GM19023 (cell line): ENCODE measurements at regions not wholly inside any gene's neighbourhood (a gene's known extent, or its start where the extent isn't known, plus 50 kb on each side); places are given as distances from the start of the nearest gene placed in this dataset.

Experiments used
- ATAC-seq: cut with Tn5 transposase; IDR thresholded peaks from one replicate; pipeline ENCODE4 v1.9.1; 2021; ENCODE audit warnings: mild to moderate bottlenecking, moderate library complexity; ENCODE audit not compliant: unreplicated experiment

DNA sequence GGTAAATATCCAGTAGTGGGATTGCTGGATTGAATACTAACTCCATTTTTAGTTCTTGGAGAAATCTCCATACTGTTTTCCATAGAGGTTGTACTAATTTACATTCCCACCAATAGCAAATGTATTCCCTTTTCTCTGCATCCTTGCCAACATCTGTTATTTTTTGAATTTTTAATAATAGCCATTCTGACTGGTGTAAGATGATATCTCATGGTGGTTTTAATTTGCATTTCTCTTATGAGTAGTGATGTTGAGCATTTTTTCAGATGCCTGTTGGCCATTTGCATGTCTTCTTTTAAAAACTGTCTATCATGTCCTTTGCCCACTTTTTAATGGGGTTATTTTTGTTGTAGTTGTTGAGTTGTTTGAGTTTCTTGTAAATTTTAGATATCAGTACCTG is 253.2 kb downstream of the HAO1 start:
- ATAC-seq: no peak

DNA sequence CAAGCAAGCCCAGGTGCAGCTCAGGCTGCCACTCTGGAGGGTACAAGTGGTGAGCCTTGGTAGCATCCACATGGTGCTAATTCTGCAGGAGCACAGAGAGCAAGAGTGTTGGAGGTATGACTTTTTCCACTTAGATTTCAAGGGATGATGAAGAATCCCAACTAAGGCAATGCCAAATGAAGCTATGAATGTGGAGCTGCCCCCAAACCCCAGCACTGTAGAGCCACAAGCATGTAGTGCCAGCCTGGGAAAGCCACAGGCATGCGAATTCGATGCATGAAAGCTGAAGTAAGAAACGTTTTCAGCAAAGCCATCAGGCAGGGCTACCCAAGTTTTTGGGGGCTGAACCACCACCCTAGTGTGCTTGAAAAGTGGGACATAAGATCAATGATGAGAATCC is 251.1 kb downstream of the HAO1 start:
- ATAC-seq: no peak

DNA sequence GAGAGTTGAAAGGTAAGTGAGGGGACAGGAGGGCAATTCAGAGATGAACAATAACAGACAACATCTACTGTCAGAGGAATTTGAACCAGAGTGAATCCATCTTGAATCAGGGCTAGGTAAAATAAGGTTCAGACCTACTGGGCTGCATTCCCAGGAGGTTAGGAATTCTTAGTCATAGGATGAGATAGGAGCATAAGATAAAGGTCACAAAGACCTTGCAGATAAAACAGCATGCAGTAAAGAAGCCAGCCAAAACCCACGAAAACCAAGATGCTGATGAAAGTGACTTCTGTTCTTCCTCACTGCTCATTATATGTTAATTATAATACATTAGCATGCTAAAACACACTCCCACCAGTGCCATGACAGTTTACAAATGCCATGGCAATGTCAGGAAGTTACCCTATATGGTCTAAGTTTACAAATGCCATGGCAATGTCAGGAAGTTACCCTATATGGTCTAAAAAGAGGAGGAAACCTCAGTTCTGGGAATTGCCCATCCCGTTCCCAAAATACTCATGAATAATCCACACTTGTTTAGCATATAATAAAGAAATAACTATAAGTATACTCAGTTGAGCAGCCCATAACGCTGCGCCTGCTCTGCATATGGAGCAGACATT is 248.5 kb downstream of the HAO1 start:
- ATAC-seq: no peak

DNA sequence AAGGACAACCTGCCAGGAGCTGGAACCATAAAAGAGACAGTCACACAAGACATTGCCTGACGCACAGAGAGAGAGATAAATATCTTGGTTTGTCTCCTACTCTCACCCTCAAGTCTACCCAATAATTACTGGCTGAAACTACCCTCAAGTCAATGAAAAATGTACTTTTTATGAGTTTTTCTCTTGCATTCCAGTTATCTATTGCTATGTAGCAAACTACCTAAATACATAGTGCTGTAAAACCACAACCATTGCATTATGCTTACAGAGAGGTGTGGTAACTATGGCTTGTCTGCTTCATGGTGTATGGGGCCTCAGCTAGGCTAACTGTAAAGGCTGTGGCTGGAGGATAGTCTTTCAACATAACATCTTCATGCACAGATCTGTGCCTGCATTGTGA is 247.8 kb downstream of the HAO1 start:
- no peak for ATAC-seq

- ATAC-seq: no peak
These were observed 246.5 kb downstream of the HAO1 start for GRCh38 chr20:7693761-7694160.

DNA sequence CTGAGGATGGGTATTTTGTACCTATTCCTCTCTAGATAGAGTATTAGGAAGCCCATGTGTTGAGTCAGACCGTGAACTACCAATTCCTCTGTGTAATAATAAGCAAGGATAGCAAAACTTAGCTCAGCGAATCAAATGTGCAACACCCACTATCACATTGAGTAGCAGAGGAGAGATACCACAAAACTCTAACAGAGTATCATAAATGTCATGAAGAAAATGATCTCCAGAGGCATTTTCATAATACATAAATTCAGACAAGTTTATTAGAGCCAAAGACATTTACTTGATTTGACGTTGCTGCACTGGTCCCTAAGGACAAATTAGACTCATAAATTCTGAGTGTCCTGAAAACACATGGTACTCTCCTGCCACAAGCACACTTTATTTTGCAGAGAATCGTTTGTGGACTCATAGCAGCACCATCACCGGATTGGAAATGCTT is 245.2 kb downstream of the HAO1 start:
- no peak for ATAC-seq

DNA sequence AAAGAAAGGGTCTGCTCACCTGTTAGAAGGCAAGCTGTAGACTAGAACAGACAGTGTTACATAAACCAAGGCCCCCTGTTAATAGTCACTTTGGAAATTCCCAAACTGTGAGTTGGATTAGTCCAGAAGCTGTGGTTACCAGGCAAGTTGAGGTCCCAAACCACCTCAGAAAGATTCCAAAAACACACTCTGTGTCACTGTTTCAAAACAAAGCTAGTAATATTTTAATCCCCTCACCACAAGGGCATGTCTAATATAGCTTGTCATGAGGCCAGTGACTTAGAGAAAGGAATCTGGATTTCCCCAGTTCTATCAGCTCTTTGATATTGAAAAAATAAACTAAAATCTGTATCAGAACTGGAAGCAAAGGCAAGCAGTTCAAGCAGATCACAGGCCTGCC is 244.6 kb downstream of the HAO1 start:
- ATAC-seq: no peak

DNA sequence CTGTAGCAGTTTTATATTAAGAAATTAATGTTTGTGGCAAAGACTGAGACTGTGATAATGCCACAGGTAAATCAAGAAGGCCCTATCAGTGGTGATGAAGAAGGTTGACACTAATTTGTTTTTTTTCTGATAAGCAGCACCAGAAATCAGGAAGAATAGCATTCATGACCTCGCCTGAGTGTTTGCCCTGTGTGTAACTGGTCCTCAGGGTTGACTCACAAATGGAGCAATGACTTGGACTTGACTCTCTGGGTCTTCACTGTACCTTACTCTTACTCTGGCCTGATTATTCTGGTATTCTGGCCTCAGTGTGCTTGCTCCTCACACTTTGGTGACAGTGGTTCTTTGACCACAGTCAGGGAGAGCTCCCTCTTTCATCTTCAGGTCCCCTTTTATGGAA is 243.9 kb downstream of the HAO1 start:
- ATAC-seq: no peak

DNA sequence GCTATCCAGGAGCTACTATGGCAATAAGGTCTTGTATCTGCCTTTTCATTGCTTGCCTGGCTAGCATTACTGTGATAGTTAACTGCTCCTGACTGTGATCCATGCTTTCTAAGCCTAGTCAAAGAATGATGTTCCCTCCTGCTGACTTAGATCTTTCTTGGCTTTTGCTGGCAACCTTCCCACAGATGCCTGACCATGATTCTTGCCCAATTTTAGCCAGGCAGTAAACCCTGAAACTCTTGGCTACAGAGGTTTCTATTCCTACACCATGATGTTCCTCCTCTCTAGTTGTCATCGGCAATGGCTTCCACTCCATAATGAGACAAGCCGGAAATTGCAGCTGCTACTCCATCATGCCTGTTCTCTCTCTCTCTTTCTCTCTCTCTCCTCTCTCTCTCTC is 238.1 kb downstream of the HAO1 start:
- ATAC-seq: no peak

- no peak for ATAC-seq
These were observed 236.7 kb downstream of the HAO1 start for GRCh38 chr20:7703551-7703961.

DNA sequence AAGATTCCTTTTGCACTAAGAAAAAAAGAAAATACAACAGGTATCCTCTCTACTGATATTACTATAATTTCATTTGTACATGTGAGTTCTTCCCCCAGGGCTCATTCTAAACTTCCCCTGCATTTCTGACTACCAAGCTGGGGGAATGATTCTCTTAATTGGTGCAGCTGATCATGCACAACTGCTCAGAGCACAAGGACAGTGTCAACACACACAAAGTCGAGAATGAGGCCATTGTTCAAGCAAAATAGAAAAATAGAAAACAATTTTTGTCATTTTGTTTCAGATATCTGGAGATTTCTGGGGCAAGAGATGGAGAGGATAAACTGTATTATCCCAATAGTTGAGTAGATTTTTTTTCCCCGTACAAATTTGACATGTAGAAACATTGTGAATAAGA is 236.3 kb downstream of the HAO1 start:
- no peak for ATAC-seq

- ATAC-seq: no peak
These were observed 232.1 kb downstream of the HAO1 start for GRCh38 chr20:7708112-7708511.

GRCh38 chr20:7708782-7709181 is 231.5 kb downstream of the HAO1 start:
- no peak for ATAC-seq

DNA sequence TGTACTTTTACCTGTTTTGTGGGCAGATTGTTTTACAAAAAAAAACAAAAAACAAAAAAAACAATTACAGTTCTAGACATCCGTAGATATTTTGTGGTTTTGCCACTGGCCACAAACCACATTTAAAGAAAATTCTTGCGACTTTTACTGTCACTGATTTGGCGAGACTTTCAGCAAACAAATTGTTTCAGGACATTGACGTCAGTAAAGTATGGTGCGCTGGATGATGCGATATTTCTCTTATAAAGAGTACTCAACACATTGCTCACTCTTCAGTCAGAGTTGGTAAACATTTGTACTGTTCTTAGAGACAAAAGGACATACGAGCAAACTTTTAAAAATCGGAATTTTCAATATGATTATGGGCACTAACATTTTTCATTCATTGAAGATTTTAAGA is 229.8 kb downstream of the HAO1 start:
- ATAC-seq: no peak

GRCh38 chr20:7712661-7713060 is 227.6 kb downstream of the HAO1 start:
- no peak for ATAC-seq

DNA sequence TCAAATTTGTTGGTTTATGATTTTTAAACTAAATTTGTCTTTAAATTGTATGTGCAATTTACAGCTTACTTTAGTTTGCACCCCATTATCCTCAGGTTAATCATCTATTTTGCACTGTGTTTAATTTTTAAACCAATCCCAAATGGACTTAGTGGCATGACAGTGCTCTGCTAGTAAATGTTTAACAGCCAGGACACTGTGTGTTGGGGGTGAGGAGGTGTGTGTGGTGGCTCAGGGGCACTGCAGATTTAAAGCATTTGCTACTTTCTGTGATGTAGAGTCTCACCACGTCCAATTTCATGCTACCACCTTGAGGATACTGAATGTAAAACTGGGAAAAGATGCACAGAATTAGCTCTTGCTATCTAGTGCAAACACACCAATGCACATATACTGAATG is 225.7 kb downstream of the HAO1 start:
- no peak for ATAC-seq

DNA sequence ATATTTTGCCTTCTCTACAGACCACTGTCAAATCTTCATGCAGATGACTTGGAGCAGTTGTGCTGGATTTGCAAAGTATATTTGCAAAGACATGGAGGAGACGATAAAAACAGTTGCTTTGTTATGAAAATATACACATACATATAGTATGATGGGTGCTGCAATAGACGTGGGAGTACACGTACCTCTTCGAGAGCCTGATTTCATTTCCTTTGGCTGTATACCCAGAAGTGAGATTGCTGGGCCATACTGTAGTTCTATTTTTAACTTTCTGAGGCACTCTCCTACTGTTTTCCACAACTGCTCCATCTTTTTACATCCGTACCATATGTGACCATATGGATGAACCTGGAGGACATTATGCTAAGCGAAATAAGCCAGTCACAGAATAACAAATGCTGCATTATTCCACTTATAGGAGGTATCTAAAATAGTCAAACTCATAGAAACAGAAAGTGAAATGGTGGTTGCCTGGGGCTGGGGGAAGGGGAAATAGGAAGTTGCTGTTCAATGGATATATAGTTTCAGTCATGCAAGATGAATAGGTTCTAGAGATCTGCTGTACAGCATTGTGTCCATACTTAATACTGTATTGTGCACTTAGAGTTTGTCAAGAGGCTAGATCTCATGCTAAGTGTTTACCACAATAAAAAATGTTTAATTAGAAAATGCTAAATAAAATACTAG is 223.8 kb downstream of the HAO1 start:
- no peak for ATAC-seq

DNA sequence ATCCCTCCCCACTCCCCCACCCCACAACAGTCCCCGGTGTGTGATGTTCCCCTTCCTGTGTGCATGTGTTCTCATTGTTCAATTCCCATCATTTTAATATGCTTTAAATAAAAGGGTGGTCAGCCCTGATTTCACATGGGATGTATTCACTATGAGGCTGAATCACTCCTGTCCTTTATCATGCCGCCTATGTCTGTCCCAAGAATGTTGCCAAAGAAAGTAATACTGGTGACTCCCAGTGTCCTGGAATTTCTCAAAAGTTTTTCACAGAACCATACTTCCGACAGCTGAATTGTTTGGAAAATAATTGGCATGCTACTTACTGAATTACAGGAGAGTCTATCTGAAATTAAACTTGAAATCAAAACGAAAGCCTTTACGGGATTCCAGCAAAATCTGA is 217.7 kb downstream of the HAO1 start:
- no peak for ATAC-seq

GRCh38 chr20:7723284-7723683 is 217.0 kb downstream of the HAO1 start:
- ATAC-seq: no peak

- ATAC-seq: no peak
These were observed 211.9 kb downstream of the HAO1 start for GRCh38 chr20:7728338-7728737.

DNA sequence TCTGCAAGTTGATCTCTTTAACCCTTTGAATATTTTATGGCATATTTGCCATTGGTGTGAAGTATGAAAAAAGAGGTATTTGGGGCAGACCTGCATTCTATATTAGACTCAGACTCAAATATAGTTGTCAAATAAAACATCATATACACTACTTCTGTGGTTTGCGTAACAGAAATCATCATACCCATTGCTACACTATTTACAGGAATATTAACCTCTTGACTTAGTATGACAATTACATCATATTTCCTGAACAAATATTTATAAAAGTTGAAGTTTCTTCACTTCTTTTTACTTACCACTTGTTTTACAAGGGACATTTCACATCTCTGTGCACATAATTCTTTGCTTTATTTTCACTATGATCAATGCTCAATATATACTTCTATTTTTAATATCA is 206.0 kb downstream of the HAO1 start:
- no peak for ATAC-seq

DNA sequence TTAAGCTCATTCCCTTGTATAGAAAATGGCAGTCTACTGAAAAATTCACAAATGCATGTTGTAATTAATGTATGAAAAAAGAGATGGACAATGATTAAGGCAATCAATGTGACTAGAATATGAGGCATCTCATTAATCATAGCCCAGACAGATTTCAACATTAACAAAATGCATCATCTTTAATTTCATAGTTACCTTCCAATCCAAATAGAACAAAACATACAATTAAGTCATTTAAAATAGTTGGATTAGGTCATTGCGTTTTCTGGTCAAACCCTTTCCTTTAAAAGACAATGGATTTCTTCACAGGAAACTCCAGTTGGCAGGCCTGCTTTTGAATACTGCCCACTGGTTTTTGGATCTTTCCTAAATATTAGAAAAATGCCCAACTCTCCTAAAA is 203.9 kb downstream of the HAO1 start:
- ATAC-seq: no peak

DNA sequence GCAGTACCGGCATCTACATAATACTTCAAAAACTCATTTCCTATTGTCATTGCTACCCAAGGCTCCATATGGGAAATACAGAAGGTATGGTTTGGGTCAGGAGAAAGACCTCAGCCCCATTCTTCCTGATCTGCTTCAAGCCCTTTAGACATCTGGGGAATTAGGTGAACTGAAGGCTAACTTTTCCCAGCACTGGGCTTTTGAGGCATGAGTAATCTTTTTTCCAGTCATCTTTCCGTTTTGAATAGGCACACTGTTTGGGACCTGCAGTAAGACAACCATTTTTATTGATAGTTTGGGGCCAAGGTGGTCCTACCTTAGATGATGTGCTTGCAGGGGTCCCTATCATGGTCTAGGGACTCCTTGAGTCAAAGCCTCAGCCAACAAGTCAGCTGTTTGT is 198.4 kb downstream of the HAO1 start:
- ATAC-seq: no peak
